Trophoblast cell (in vitro differentiated cells and primary cell): ENCODE measurements at regions not wholly inside any gene's neighbourhood (a gene's known extent, or its start where the extent isn't known, plus 50 kb on each side); places are given as distances from the start of the nearest gene placed in this dataset.
A peak's percentile ranks its signal among the peaks of the same experiment; 100 is the strongest.

Source experiments
- DNase-seq, 2 donors: peaks; one replicate each; pipeline ENCODE4 v3.0.0-alpha.2; 2016
- H2AFZ ChIP-seq: 2 replicates; pipeline ENCODE4 v1.6.1; 2013; ENCODE audit warnings: low read length, moderate library complexity, mild to moderate bottlenecking; ENCODE audit not compliant: insufficient read depth, poor library complexity
- H2AK5ac ChIP-seq: 2 replicates; pipeline ENCODE4 v1.6.1; 2013; ENCODE audit warnings: mild to moderate bottlenecking, low read length
- H2BK120ac ChIP-seq: 2 replicates; pipeline ENCODE4 v1.6.1; 2013; ENCODE audit warnings: low read length, mild to moderate bottlenecking, moderate library complexity; ENCODE audit not compliant: insufficient read depth, poor library complexity
- H2BK12ac ChIP-seq: 2 replicates; pipeline ENCODE4 v1.6.1; 2013; ENCODE audit warnings: mild to moderate bottlenecking, low read length, moderate library complexity
- H2BK5ac ChIP-seq: 2 replicates; pipeline ENCODE4 v1.6.1; 2013; ENCODE audit warnings: low read length, low read depth, moderate library complexity, mild to moderate bottlenecking; ENCODE audit not compliant: poor library complexity
- H3K14ac ChIP-seq: 2 replicates; pipeline ENCODE4 v1.6.1; 2013; ENCODE audit warnings: mild to moderate bottlenecking, low read length
- H3K18ac ChIP-seq: 2 replicates; pipeline ENCODE4 v1.6.1; 2013; ENCODE audit warnings: mild to moderate bottlenecking, low read length
- H3K23ac ChIP-seq: 2 replicates; pipeline ENCODE4 v1.6.1; 2013; ENCODE audit warnings: low read length
- H3K27ac ChIP-seq: 2 replicates; pipeline ENCODE4 v1.5.1; 2013; ENCODE audit warnings: low read depth, mild to moderate bottlenecking, inconsistent platforms, low read length, moderate library complexity
- H3K27me3 ChIP-seq: 2 replicates; pipeline ENCODE4 v1.6.1; 2013; ENCODE audit warnings: inconsistent platforms, mild to moderate bottlenecking, low read length, moderate library complexity; ENCODE audit not compliant: insufficient read depth
- H3K36me3 ChIP-seq, 2 experiments: 1 replicate in 1 of 2; 2 replicates in 1 of 2; pipeline ENCODE4 v1.6.1; 2013; ENCODE audit warnings: low read length in 2 of 2, mild to moderate bottlenecking in 2 of 2, moderate library complexity in 1 of 2; ENCODE audit not compliant: insufficient read depth in 2 of 2, control insufficient read depth in 1 of 2
- H3K4ac ChIP-seq: 2 replicates; pipeline ENCODE4 v1.6.1; 2013; ENCODE audit warnings: low read depth, mild to moderate bottlenecking, low read length, moderate library complexity
- H3K4me1 ChIP-seq, 2 experiments: 1 replicate in 1 of 2; 2 replicates in 1 of 2; pipeline ENCODE4 v1.6.1; 2013; ENCODE audit warnings: low read length in 2 of 2, mild to moderate bottlenecking in 2 of 2, moderate library complexity in 1 of 2; ENCODE audit not compliant: insufficient read depth in 2 of 2, control insufficient read depth in 1 of 2
- H3K4me2 ChIP-seq: 2 replicates; pipeline ENCODE4 v1.6.1; 2013; ENCODE audit warnings: inconsistent platforms, mild to moderate bottlenecking, low read length, moderate library complexity
- H3K4me3 ChIP-seq: 2 replicates; pipeline ENCODE4 v1.5.1; 2013; ENCODE audit warnings: mild to moderate bottlenecking, low read depth, low read length, inconsistent platforms
- H3K79me1 ChIP-seq: one replicate; pipeline ENCODE4 v1.6.1; 2013; ENCODE audit warnings: low read length
- H3K79me2 ChIP-seq: 2 replicates; pipeline ENCODE4 v1.6.1; 2013; ENCODE audit warnings: low read length, mild to moderate bottlenecking; ENCODE audit not compliant: control insufficient read depth, insufficient read depth, poor library complexity
- H3K9ac ChIP-seq: 2 replicates; pipeline ENCODE4 v1.6.1; 2013; ENCODE audit warnings: mild to moderate bottlenecking, low read length
- H3K9me3 ChIP-seq: 2 replicates; pipeline ENCODE4 v1.6.1; 2013; ENCODE audit warnings: low read depth, mild to moderate bottlenecking, control low read depth, inconsistent platforms, low read length; ENCODE audit not compliant: insufficient read depth
- H4K12ac ChIP-seq: 2 replicates; pipeline ENCODE4 v1.6.1; 2013; ENCODE audit warnings: low read depth, mild to moderate bottlenecking, low read length, moderate library complexity
- H4K8ac ChIP-seq: 2 replicates; pipeline ENCODE4 v1.6.1; 2013; ENCODE audit warnings: low read depth, mild to moderate bottlenecking, low read length, moderate library complexity
- H4K91ac ChIP-seq: one replicate; pipeline ENCODE4 v1.6.1; 2013; ENCODE audit warnings: low read depth, mild to moderate bottlenecking, low read length, moderate library complexity
- WGBS: extraction: QIAGEN DNeasy Blood & Tissue Kit; methylation state at CpG from one replicate; pipeline ENCODE4 v1.1.7; 2013; ENCODE audit warnings: missing lambda C conversion rate; ENCODE audit not compliant: insufficient read length, insufficient coverage; ENCODE audit errors: extremely low coverage; 5-methylcytosine and 5-hydroxymethylcytosine counted together

GRCh38 chr5:96052374-96052773 lies 90.7 kb upstream of the ELL2 start:
- Histone ChIP-seq H3K79me2 (no peaks in the 10 kb centered on the region), H3K9me3 (no peaks in the 10 kb centered on the region), H4K91ac (no peak overlapping the region), H2BK120ac (no peak overlapping the region), H3K27me3 (no peaks in the 10 kb centered on the region), H3K4me3 (no peak overlapping the region), H4K8ac (no peak overlapping the region), H3K36me3 (no peaks in the 10 kb centered on the region), H3K27ac (no peak overlapping the region), H3K79me1 (peaks cover 2% of the 10 kb centered on the region), H3K18ac (no peak overlapping the region), H4K12ac (no peak overlapping the region), H3K23ac (no peak overlapping the region), H3K14ac (no peak overlapping the region), H3K4ac (no peak overlapping the region), H2AFZ (no peak overlapping the region), H3K4me2 (no peak overlapping the region), H3K9ac (no peak overlapping the region), H2BK5ac (no peak overlapping the region), H2AK5ac (no peak overlapping the region), H2BK12ac (no peak overlapping the region), H3K4me1 (no peaks in the 10 kb centered on the region)
- no CpG with 5 or more reads among the region's 1 CpG for WGBS
- DNase-seq, result no peak

- no peaks in the 10 kb centered on the region for H3K79me2 ChIP-seq
- H3K4me2 ChIP-seq, result no peak overlapping the region
- no peaks in the 10 kb centered on the region for H3K27me3 ChIP-seq
- DNase-seq, result no peak
- no peak overlapping the region for H2BK120ac ChIP-seq
- no peaks in the 10 kb centered on the region for H3K4me1 ChIP-seq
- H3K79me1 ChIP-seq, result peaks cover 2% of the 10 kb centered on the region
- WGBS, result no CpG with 5 or more reads among the region's 4 CpGs
- no peak overlapping the region for H3K23ac ChIP-seq
- H3K4ac ChIP-seq, result no peak overlapping the region
- H2AFZ ChIP-seq, result no peak overlapping the region
- H3K9ac ChIP-seq, result no peak overlapping the region
- no peak overlapping the region for H3K27ac ChIP-seq
- no peak overlapping the region for H2AK5ac ChIP-seq
- no peaks in the 10 kb centered on the region for H3K36me3 ChIP-seq
- H3K4me3 ChIP-seq, result no peak overlapping the region
- H3K9me3 ChIP-seq, result no peaks in the 10 kb centered on the region
- no peak overlapping the region for H4K12ac ChIP-seq
- no peak overlapping the region for H2BK5ac ChIP-seq
- H4K91ac ChIP-seq, result no peak overlapping the region
- H4K8ac ChIP-seq, result no peak overlapping the region
- H2BK12ac ChIP-seq, result no peak overlapping the region
- no peak overlapping the region for H3K14ac ChIP-seq
- H3K18ac ChIP-seq, result no peak overlapping the region
These were observed 89.8 kb upstream of the ELL2 start for GRCh38 chr5:96051401-96051830.

DNA sequence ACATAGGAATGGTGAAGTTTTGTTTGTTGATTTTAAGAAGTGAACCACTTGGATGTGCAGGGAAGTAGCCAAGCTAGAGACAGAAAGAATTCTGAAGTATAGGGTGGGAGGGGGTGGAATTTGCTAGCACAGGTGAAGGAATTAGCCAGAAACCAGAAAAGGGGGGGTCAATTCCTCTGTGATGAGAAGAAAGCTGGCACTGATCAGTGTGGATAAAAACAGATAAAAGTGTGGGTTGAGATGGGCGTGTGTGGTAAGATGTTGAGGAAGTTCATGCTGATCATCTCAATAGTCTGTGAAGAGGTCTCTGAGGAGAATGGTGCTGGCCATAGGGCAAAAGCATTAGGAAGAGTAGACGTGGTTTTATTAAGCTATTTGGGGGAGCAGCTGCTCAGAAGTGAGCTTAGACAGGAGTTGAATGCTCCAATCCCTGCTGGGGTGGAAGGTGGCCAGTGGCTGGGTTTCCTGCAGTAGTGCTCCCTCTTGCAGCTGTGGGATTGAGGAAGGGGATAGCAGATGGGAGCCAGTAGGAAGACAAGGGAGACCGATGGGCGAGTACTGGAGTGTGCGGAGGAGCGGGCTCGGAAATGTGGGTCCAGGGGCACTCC lies 88.7 kb upstream of the ELL2 start:
- H4K12ac ChIP-seq, result no peak overlapping the region
- H4K8ac ChIP-seq, result no peak overlapping the region
- no peak overlapping the region for H3K23ac ChIP-seq
- H2BK120ac ChIP-seq, result no peak overlapping the region
- no peak overlapping the region for H3K4ac ChIP-seq
- H3K36me3 ChIP-seq, result no peaks in the 10 kb centered on the region
- no peak overlapping the region for H3K18ac ChIP-seq
- H3K4me2 ChIP-seq, result no peak overlapping the region
- no peak overlapping the region for H2AFZ ChIP-seq
- 100% methylated on average over 1 of the region's 7 CpGs for WGBS
- peak overlapping the region; percentile 30 for H2BK12ac ChIP-seq
- H3K4me3 ChIP-seq, result no peak overlapping the region
- H3K27ac ChIP-seq, result no peak overlapping the region
- no peak overlapping the region for H3K14ac ChIP-seq
- H2BK5ac ChIP-seq, result no peak overlapping the region
- H3K4me1 ChIP-seq, result no peaks in the 10 kb centered on the region
- DNase-seq, result no peak
- H3K9me3 ChIP-seq, result no peaks in the 10 kb centered on the region
- H3K79me1 ChIP-seq, result peaks cover 2% of the 10 kb centered on the region
- no peaks in the 10 kb centered on the region for H3K79me2 ChIP-seq
- H3K9ac ChIP-seq, result no peak overlapping the region
- peak overlapping the region; percentile 20 for H4K91ac ChIP-seq
- no peaks in the 10 kb centered on the region for H3K27me3 ChIP-seq
- H2AK5ac ChIP-seq, result no peak overlapping the region

DNA sequence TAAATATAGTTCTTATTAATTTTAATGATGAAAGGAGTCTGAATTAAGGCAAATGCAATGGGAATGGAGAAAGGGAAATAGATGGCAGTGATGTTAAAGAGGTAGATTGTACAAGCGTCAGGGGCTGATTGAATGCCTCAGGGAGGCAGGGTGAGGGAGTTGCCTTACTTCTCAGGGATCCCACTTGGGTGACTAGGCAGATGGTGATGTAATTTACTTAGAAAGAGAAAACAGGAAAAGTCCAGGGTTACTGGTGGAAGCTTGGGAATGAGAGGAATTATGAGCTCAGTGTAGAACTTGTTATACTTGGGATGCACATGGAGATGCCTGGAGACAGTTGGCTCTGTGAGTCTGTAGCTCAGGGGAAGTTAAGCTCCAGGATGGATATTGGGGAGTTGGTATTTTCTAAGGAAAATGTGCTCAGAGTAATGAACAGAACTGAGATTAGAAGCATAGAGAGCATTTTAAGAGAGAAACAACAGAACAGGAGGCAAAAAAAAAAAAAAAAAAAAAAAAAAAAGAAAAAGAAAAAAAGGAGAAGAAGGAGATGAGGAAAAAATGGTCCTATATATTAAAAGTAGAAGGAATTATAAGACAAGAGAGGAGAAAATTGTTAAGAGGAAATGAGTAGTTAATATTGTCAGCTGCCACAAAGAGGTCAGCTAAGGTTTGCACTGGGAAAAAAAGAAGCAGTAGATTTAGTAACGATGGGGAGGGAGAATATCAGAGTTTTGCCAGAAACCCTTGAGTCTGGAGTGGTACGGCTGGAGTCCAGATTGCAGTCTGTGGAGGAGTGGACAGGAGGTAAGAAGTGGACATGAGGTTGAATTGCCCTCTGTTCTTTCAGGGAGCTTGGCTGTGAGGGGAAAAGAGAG lies 88.0 kb upstream of the ELL2 start:
- Histone ChIP-seq H3K4me2 (no peak overlapping the region), H3K27ac (no peak overlapping the region), H3K36me3 (no peaks in the 10 kb centered on the region), H3K4me3 (no peak overlapping the region), H3K9ac (no peak overlapping the region), H4K8ac (no peak overlapping the region), H3K27me3 (no peaks in the 10 kb centered on the region), H3K9me3 (no peaks in the 10 kb centered on the region), H4K91ac (no peak overlapping the region), H3K23ac (no peak overlapping the region), H2BK120ac (no peak overlapping the region), H2AK5ac (no peak overlapping the region), H2AFZ (no peak overlapping the region), H3K18ac (no peak overlapping the region), H3K14ac (no peak overlapping the region), H2BK12ac (peak overlapping the region; percentile 30), H3K79me1 (peaks cover 2% of the 10 kb centered on the region), H3K4ac (no peak overlapping the region), H3K79me2 (no peaks in the 10 kb centered on the region), H4K12ac (no peak overlapping the region), H3K4me1 (no peaks in the 10 kb centered on the region), H2BK5ac (no peak overlapping the region)
- peak; percentile 36 to 55 for DNase-seq
- no CpG with 5 or more reads among the region's 3 CpGs for WGBS
